Stimulated activated naive CD8-positive, alpha-beta T cell treated with anti-CD3 and anti-CD28 coated beads, Interleukin-15, amount 100 ng/mL, for 72 hours (primary cell): ENCODE measurements at regions not wholly inside any gene's neighbourhood (a gene's known extent, or its start where the extent isn't known, plus 50 kb on each side); places are given as distances from the start of the nearest gene placed in this dataset.

Source experiments
- ATAC-seq: fragments of 150-1000 bp; cut with Tn5 transposase; 2 replicates; pipeline ENCODE4 v1.10.0; 2021; ENCODE audit warnings: mild to moderate bottlenecking, moderate library complexity
- DNase-seq, 2 donors: peaks; one replicate each; pipeline ENCODE4 v3.0.0; 2021 to 2022
- H3K27ac Mint-ChIP-seq, 2 donors: one replicate each; pipeline ENCODE4 v1.8.0; 2022; ENCODE audit warnings: mild to moderate bottlenecking in 2 of 2, mixed read lengths in 2 of 2, moderate library complexity in 2 of 2
- H3K27me3 Mint-ChIP-seq: one replicate; pipeline ENCODE4 v1.8.0; 2022; ENCODE audit warnings: mixed read lengths
- H3K4me1 Mint-ChIP-seq: one replicate; pipeline ENCODE4 v1.8.0; 2022; ENCODE audit warnings: mild to moderate bottlenecking, mixed read lengths
- H3K4me3 Mint-ChIP-seq, 2 donors: one replicate each; pipeline ENCODE4 v1.8.0; 2022; ENCODE audit warnings: mild to moderate bottlenecking in 2 of 2, mixed read lengths in 2 of 2, moderate library complexity in 1 of 2
- H3K9me3 Mint-ChIP-seq, 2 donors: one replicate each; pipeline ENCODE4 v1.8.0; 2022; ENCODE audit warnings: mixed read lengths in 2 of 2

GRCh38 chr22:12697441-12697840 is 2830.6 kb upstream of the OR11H1 start:
- no peak for ATAC-seq
- no peak for DNase-seq
- H3K27me3 Mint-ChIP-seq = no peaks in the 10 kb centered on the region
- no peak overlapping the region for H3K27ac Mint-ChIP-seq
- peaks cover 45 to 65% of the 10 kb centered on the region in 2 donors for H3K9me3 Mint-ChIP-seq
- no peaks in the 10 kb centered on the region for H3K4me1 Mint-ChIP-seq
- no peak overlapping the region for H3K4me3 Mint-ChIP-seq
